Endothelial cell (in vitro differentiated cells): ENCODE measurements at regions not wholly inside any gene's neighbourhood (a gene's known extent, or its start where the extent isn't known, plus 50 kb on each side); places are given as distances from the start of the nearest gene placed in this dataset.
A peak's percentile ranks its signal among the peaks of the same experiment; 100 is the strongest.

Source experiments
- DNase-seq: peaks from one replicate; pipeline ENCODE4 v3.0.0; 2021; ENCODE audit warnings: low spot score
- H3K27ac Mint-ChIP-seq: one replicate; pipeline ENCODE4 v1.8.0; 2021; ENCODE audit warnings: mixed read lengths, inconsistent platforms; ENCODE audit not compliant: unreplicated experiment
- H3K27me3 Mint-ChIP-seq: one replicate; pipeline ENCODE4 v1.8.0; 2021; ENCODE audit warnings: mild to moderate bottlenecking, moderate library complexity, mixed read lengths, inconsistent platforms; ENCODE audit not compliant: unreplicated experiment
- H3K36me3 Mint-ChIP-seq: one replicate; pipeline ENCODE4 v1.8.0; 2021; ENCODE audit warnings: mild to moderate bottlenecking, low read depth, mixed read lengths, inconsistent platforms; ENCODE audit not compliant: unreplicated experiment
- H3K4me1 Mint-ChIP-seq: one replicate; pipeline ENCODE4 v1.8.0; 2021; ENCODE audit warnings: mild to moderate bottlenecking, mixed read lengths, inconsistent platforms; ENCODE audit not compliant: unreplicated experiment
- H3K4me3 Mint-ChIP-seq: one replicate; pipeline ENCODE4 v1.8.0; 2021; ENCODE audit warnings: mild to moderate bottlenecking, mixed read lengths, inconsistent platforms; ENCODE audit not compliant: unreplicated experiment
- H3K9me3 Mint-ChIP-seq: one replicate; pipeline ENCODE4 v1.8.0; 2021; ENCODE audit warnings: mixed read lengths, inconsistent platforms; ENCODE audit not compliant: unreplicated experiment
- CTCF ChIP-seq: fragments of 200-600 bp; sonication (generic); IDR thresholded peaks from one replicate; pipeline ENCODE4 v1.5.0; 2021; ENCODE audit warnings: antibody characterized with exemption; ENCODE audit not compliant: unreplicated experiment

GRCh38 chr21:38702196-38702595 lies 103.5 kb upstream of the ETS2 start:
- Mint-ChIP-seq H3K27me3 (peaks cover 2% of the 10 kb centered on the region), H3K9me3 (no peaks in the 10 kb centered on the region), H3K36me3 (no peaks in the 10 kb centered on the region), H3K27ac (no peak overlapping the region), H3K4me3 (no peak overlapping the region), H3K4me1 (no peaks in the 10 kb centered on the region)
- no peak for DNase-seq
- no peak for TF ChIP-seq CTCF

GRCh38 chr21:38709876-38710275 lies 95.9 kb upstream of the ETS2 start:
- H3K27ac Mint-ChIP-seq: no peak overlapping the region
- no peaks in the 10 kb centered on the region for H3K27me3 Mint-ChIP-seq
- peaks cover 3% of the 10 kb centered on the region for H3K4me1 Mint-ChIP-seq
- TF ChIP-seq CTCF: no peak
- no peaks in the 10 kb centered on the region for H3K9me3 Mint-ChIP-seq
- no peak overlapping the region for H3K4me3 Mint-ChIP-seq
- DNase-seq: no peak
- no peaks in the 10 kb centered on the region for H3K36me3 Mint-ChIP-seq

DNA sequence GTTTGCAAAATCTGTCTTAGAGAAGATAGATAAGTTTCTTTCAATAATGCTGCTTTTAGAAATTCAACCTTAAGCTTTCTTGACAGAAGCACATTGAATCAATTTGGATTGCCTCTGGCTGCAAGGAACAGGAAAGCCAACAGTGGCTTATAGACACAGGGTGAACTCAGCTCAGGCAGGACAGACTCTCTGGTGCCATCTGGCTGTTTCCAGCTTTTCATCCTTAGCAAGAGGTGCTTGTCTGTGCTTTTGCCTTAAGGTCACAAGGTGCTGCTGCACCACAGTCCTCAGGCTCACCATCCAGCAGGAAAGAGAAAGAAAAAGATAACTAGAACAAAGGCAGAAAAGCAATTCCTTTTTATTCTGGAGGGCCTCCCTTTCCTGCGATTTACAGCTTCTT lies 93.7 kb upstream of the ETS2 start:
- Mint-ChIP-seq H3K4me3 (no peak overlapping the region), H3K4me1 (peaks cover 3% of the 10 kb centered on the region), H3K27me3 (peaks cover 2% of the 10 kb centered on the region), H3K36me3 (no peaks in the 10 kb centered on the region), H3K9me3 (no peaks in the 10 kb centered on the region), H3K27ac (no peak overlapping the region)
- peak; percentile 44 for DNase-seq
- no peak for TF ChIP-seq CTCF

GRCh38 chr21:38712664-38713063 lies 93.1 kb upstream of the ETS2 start:
- DNase-seq: no peak
- TF ChIP-seq CTCF: no peak
- Mint-ChIP-seq H3K4me3 (no peak overlapping the region), H3K36me3 (no peaks in the 10 kb centered on the region), H3K4me1 (peaks cover 3% of the 10 kb centered on the region), H3K9me3 (no peaks in the 10 kb centered on the region), H3K27ac (no peak overlapping the region), H3K27me3 (peaks cover 2% of the 10 kb centered on the region)

- no peak for DNase-seq
- no peak for TF ChIP-seq CTCF
- no peaks in the 10 kb centered on the region for H3K36me3 Mint-ChIP-seq
- peaks cover 3% of the 10 kb centered on the region for H3K4me1 Mint-ChIP-seq
- no peak overlapping the region for H3K4me3 Mint-ChIP-seq
- H3K27me3 Mint-ChIP-seq: peaks cover 2% of the 10 kb centered on the region
- H3K27ac Mint-ChIP-seq: no peak overlapping the region
- H3K9me3 Mint-ChIP-seq: no peaks in the 10 kb centered on the region
These were observed 91.5 kb upstream of the ETS2 start for GRCh38 chr21:38714039-38714817.
